ENCODE measurements at regions not wholly inside any gene's neighbourhood (a gene's known extent, or its start where the extent isn't known, plus 50 kb on each side); places are given as distances from the start of the nearest gene placed in this dataset.

DNA sequence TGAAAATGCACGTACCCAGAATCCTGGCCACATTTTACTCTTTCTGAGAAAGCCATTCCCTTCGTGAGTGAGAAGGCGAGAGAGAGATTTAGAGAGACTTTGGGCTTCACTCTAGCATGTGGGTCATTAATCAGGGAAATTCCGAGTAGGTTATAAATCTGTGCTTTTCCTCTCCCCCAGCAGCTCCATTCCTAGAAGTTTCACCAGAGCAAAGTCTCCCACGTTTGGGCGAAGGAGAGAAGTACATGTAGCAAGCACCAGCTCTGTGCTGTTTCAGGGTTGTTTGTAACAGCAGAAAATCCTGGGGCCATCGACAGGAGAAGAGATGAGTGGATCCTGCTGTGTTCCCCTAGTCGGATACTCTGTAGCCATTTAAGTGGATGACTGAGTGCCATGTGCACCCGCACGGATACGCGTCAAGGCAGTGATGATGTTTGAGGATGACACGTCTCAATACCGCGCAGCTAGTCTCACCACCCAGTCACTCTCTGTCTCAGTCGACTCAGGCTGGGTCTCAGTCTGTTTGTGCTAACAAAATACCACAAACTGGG, 131.8 kb upstream of the PEG3 start:
- TF ChIP-seq EZH2phosphoT487 (IDR thresholded peaks at IDR 0.05; ENCODE audit: insufficient read depth, low read depth): no peak
- no peak for TF ChIP-seq EZH2 (IDR thresholded peaks at IDR 0.05; ENCODE audit: insufficient read depth, poor library complexity, severe bottlenecking)

Data from GM23248 (cell line).